ENCODE measurements at regions not wholly inside any gene's neighbourhood (a gene's known extent, or its start where the extent isn't known, plus 50 kb on each side); places are given as distances from the start of the nearest gene placed in this dataset.

- no peaks in the 10 kb centered on the region for H3K9me3 Mint-ChIP-seq
- H3K4me1 Mint-ChIP-seq = peaks cover 21% of the 10 kb centered on the region
- H3K4me3 Mint-ChIP-seq = no peak overlapping the region
- H3K27me3 Mint-ChIP-seq (ENCODE audit: low read depth) = peaks cover 7% of the 10 kb centered on the region
- H3K27ac Mint-ChIP-seq = no peak overlapping the region
- no peak for TF ChIP-seq CTCF (IDR thresholded peaks at IDR 0.05; ENCODE audit: unreplicated experiment)
- DNase-seq (ENCODE audit: low spot score in 2 of 2, unreplicated experiment in 2 of 2) = no peak
- H3K36me3 Mint-ChIP-seq = no peaks in the 10 kb centered on the region
These were observed 365.1 kb upstream of the SFSWAP start for GRCh38 chr12:131345521-131346436.

DNA sequence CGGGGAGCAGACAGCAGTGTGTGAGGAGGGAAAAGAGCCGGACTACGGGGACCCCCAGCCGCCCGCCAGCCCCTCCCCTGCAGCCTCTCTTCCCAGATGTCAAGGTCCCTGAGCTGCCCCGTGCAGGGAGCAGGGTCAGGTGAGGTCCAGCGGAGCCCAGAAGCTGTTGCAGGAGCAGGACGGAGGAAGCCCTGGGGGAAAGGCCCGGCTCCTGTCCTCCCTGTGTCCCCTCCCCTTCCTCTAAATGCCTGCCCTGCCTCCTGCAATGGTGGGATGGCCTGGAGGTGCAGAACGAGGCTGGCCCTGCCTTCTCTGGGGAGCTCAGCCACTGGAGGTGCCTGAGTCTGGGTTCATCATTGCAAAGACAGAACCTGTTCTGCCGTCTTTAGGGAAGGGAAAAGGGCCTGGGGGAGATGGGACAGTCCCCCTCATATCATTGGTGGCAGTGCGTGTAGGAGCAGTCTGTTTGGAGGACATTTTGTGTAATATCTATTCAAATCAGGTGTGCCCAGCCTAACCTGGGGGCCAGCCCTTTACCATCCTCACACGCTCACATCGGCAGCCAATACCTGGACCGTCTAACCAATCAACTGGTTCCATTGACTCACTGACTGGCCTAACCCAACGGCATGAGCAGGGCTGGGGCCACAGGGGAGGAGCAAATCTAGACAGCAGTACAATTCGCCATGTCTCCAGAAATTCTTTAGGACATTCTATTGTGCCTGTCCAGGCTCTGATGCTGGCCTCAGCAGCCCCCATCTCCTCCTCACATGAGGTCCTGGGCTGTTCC, 364.1 kb upstream of the SFSWAP start:
- no peak for DNase-seq (ENCODE audit: low spot score in 2 of 2, unreplicated experiment in 2 of 2)
- Mint-ChIP-seq H3K9me3 (no peaks in the 10 kb centered on the region), H3K4me1 (peaks cover 23% of the 10 kb centered on the region), H3K36me3 (no peaks in the 10 kb centered on the region), H3K27me3 (ENCODE audit: low read depth) (peaks cover 4% of the 10 kb centered on the region), H3K4me3 (no peak overlapping the region), H3K27ac (no peak overlapping the region)
- TF ChIP-seq CTCF (IDR thresholded peaks at IDR 0.05; ENCODE audit: unreplicated experiment) = no peak

GRCh38 chr12:131347345-131347714, 363.6 kb upstream of the SFSWAP start:
- no peaks in the 10 kb centered on the region for H3K36me3 Mint-ChIP-seq
- H3K4me1 Mint-ChIP-seq = peaks cover 23% of the 10 kb centered on the region
- peaks cover 4% of the 10 kb centered on the region for H3K27me3 Mint-ChIP-seq (ENCODE audit: low read depth)
- DNase-seq (ENCODE audit: low spot score in 2 of 2, unreplicated experiment in 2 of 2) = no peak
- H3K4me3 Mint-ChIP-seq = no peak overlapping the region
- no peak overlapping the region for H3K27ac Mint-ChIP-seq
- H3K9me3 Mint-ChIP-seq = no peaks in the 10 kb centered on the region
- no peak for TF ChIP-seq CTCF (IDR thresholded peaks at IDR 0.05; ENCODE audit: unreplicated experiment)

DNA sequence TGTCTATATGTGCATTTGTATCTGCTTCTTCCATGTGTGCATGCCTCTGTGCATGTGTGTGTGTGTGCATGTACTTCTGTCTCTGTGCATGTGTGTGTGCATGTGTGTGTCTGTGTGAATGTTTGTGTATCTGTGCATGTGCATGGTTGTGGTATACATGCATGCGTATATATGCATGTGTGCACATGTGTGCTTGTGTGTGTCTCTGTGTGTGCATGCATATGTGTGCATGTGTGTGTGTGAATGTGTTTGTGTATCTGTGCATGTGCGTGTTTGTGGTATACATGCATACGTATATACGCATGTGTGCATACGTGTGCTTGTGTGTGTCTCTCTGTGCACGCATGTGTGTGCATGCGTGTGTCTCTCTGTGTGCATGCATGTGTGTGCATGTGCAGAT, 363.2 kb upstream of the SFSWAP start:
- H3K27me3 Mint-ChIP-seq (ENCODE audit: low read depth) = peaks cover 5% of the 10 kb centered on the region
- peaks cover 23% of the 10 kb centered on the region for H3K4me1 Mint-ChIP-seq
- DNase-seq (ENCODE audit: low spot score in 2 of 2, unreplicated experiment in 2 of 2) = no peak
- no peak overlapping the region for H3K27ac Mint-ChIP-seq
- no peaks in the 10 kb centered on the region for H3K36me3 Mint-ChIP-seq
- TF ChIP-seq CTCF (IDR thresholded peaks at IDR 0.05; ENCODE audit: unreplicated experiment) = no peak
- no peak overlapping the region for H3K4me3 Mint-ChIP-seq
- H3K9me3 Mint-ChIP-seq = no peaks in the 10 kb centered on the region

DNA sequence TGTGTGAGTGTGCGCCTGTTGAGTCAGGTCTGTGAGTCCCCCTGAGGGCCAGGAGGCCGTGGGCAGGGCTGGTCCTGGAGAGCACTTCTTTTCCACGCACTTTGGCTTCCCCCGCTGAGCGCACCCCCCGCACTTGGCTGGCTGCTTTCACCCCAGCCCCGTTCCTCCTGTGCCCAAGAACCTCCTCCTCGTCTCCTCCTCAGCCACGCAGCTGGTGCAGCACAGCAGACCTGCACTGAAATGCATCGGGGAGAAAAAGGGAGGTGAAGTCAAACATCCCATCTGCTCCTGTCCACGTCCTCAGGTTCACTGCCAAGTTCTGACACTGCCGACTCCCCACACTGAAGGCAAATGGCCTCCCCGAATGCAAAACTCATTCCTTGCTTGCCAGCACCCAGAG, 362.7 kb upstream of the SFSWAP start:
- TF ChIP-seq CTCF (IDR thresholded peaks at IDR 0.05; ENCODE audit: unreplicated experiment) = no peak
- Mint-ChIP-seq H3K9me3 (no peaks in the 10 kb centered on the region), H3K4me1 (peaks cover 23% of the 10 kb centered on the region), H3K4me3 (no peak overlapping the region), H3K36me3 (no peaks in the 10 kb centered on the region), H3K27me3 (ENCODE audit: low read depth) (peaks cover 7% of the 10 kb centered on the region), H3K27ac (no peak overlapping the region)
- DNase-seq (ENCODE audit: low spot score in 2 of 2, unreplicated experiment in 2 of 2) = no peak
